ENCODE measurements at regions not wholly inside any gene's neighbourhood (a gene's known extent, or its start where the extent isn't known, plus 50 kb on each side); places are given as distances from the start of the nearest gene placed in this dataset.

DNA sequence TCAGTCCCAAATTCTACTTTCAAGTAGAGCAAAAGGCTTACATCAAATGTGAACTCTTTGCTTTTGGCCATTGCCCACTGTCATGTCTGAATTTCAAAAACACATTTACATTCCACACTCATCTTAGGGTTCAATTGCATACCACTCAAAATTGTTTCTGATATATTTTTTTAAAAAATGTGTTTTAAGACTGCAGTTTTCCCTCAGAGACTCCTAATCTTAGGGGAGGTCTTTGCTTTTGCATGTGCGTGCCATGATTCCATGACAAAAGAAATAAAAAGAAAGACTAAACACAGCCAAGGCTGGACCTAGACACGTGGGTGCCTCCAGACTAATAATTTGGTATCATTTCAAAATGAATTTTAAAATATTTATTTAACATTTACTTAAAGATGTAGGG, 396.8 kb upstream of the RASGRP1 start:
- no peak overlapping the region for H3K4me3 ChIP-seq (ENCODE audit: insufficient read depth, low read length, poor library complexity, severe bottlenecking)
- no peaks in the 10 kb centered on the region for H3K79me2 ChIP-seq (ENCODE audit: insufficient read depth, low read length)
- no peaks in the 10 kb centered on the region for H4K20me1 ChIP-seq (ENCODE audit: low read depth, low read length)
- H3K27ac ChIP-seq (ENCODE audit: low read depth, low read length), result no peak overlapping the region
- no peaks in the 10 kb centered on the region for H3K9me3 ChIP-seq (ENCODE audit: insufficient read depth, low read length)
- H3F3A ChIP-seq (ENCODE audit: insufficient read depth), result no peaks in the 10 kb centered on the region
- H3K9ac ChIP-seq (ENCODE audit: low read length), result no peak overlapping the region
- no peak for TF ChIP-seq EZH2phosphoT487 (conservative IDR thresholded peaks at IDR 0.05; ENCODE audit: low read length)
- H3K4me2 ChIP-seq (ENCODE audit: low read depth, low read length, poor library complexity, severe bottlenecking), result no peak overlapping the region
- H3K36me3 ChIP-seq (ENCODE audit: low read length), result no peaks in the 10 kb centered on the region
- no peak overlapping the region for H2AFZ ChIP-seq (ENCODE audit: low read depth, low read length, severe bottlenecking)
- H3K27me3 ChIP-seq (ENCODE audit: low read length), result no peaks in the 10 kb centered on the region
- no peaks in the 10 kb centered on the region; the same call in 1 of the 2 replicates for H3K9me2 ChIP-seq (replicated peaks; ENCODE audit: insufficient read depth, low read length)

- Histone ChIP-seq H3F3A (ENCODE audit: insufficient read depth) (no peaks in the 10 kb centered on the region), H3K79me2 (ENCODE audit: insufficient read depth, low read length) (no peaks in the 10 kb centered on the region), H4K20me1 (ENCODE audit: low read depth, low read length) (no peaks in the 10 kb centered on the region), H3K27me3 (ENCODE audit: low read length) (no peaks in the 10 kb centered on the region), H2AFZ (ENCODE audit: low read depth, low read length, severe bottlenecking) (no peak overlapping the region), H3K4me3 (ENCODE audit: insufficient read depth, low read length, poor library complexity, severe bottlenecking) (no peak overlapping the region), H3K27ac (ENCODE audit: low read depth, low read length) (no peak overlapping the region), H3K9me3 (ENCODE audit: insufficient read depth, low read length) (no peaks in the 10 kb centered on the region), H3K4me2 (ENCODE audit: low read depth, low read length, poor library complexity, severe bottlenecking) (no peak overlapping the region), H3K9me2 (replicated peaks; ENCODE audit: insufficient read depth, low read length) (no peaks in the 10 kb centered on the region; the same call in 1 of the 2 replicates), H3K36me3 (ENCODE audit: low read length) (no peaks in the 10 kb centered on the region), H3K9ac (ENCODE audit: low read length) (no peak overlapping the region)
- TF ChIP-seq EZH2phosphoT487 (conservative IDR thresholded peaks at IDR 0.05; ENCODE audit: low read length) (no peak), CTCF (IDR thresholded peaks at IDR 0.05; ENCODE audit: insufficient read depth, low read length, poor library complexity, severe bottlenecking) (no peak)
These were observed 397.3 kb upstream of the RASGRP1 start for GRCh38 chr15:38961931-38962330.

GRCh38 chr15:38972831-38973230, 408.2 kb upstream of the RASGRP1 start:
- H3K27me3 ChIP-seq (ENCODE audit: low read length), result no peaks in the 10 kb centered on the region
- H3K9me2 ChIP-seq (replicated peaks; ENCODE audit: insufficient read depth, low read length), result no peaks in the 10 kb centered on the region
- no peaks in the 10 kb centered on the region for H3K36me3 ChIP-seq (ENCODE audit: low read length)
- no peaks in the 10 kb centered on the region for H3K79me2 ChIP-seq (ENCODE audit: insufficient read depth, low read length)
- no peak overlapping the region for H2AFZ ChIP-seq (ENCODE audit: low read depth, low read length, severe bottlenecking)
- no peaks in the 10 kb centered on the region for H4K20me1 ChIP-seq (ENCODE audit: low read depth, low read length)
- H3K4me2 ChIP-seq (ENCODE audit: low read depth, low read length, poor library complexity, severe bottlenecking), result no peak overlapping the region
- no peak for TF ChIP-seq EZH2phosphoT487 (conservative IDR thresholded peaks at IDR 0.05; ENCODE audit: low read length)
- no peak for TF ChIP-seq CTCF (IDR thresholded peaks at IDR 0.05; ENCODE audit: insufficient read depth, low read length, poor library complexity, severe bottlenecking)
- no peaks in the 10 kb centered on the region for H3F3A ChIP-seq (ENCODE audit: insufficient read depth)
- H3K9me3 ChIP-seq (ENCODE audit: insufficient read depth, low read length), result no peaks in the 10 kb centered on the region
- H3K9ac ChIP-seq (ENCODE audit: low read length), result no peak overlapping the region
- H3K4me3 ChIP-seq (ENCODE audit: insufficient read depth, low read length, poor library complexity, severe bottlenecking), result no peak overlapping the region
- no peak overlapping the region for H3K27ac ChIP-seq (ENCODE audit: low read depth, low read length)

DNA sequence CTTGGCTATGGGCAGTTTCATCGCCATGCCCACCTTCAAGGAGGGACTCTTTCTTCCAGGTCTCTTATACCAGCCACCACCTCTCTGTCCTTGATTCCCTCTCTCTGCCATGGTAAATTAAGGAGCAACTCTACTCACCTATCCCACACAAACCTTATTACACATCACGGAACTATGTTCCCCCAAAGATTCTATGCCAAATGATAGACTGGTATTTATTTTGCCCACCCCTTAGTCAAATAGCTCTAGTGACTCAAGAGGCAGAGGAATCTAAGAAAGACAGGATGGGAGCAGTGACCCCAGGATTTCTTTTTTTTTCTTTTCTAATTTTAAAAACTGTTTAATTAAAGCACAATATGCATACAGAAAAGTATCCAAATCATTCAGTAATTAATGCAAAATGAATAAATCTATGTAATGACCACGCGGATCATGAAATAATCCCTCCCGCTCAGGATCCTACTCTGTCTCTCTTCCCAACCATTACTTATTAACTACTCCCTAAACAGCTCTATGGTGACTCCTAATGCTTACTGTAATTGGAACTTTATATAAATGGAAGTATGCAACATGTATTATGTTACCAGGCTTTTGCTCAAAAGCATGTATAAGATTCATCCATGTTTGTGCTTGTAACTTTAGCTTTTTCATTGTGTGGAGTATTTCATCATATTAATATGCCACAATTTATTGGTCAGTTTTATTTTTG, 410.8 kb upstream of the RASGRP1 start:
- no peak overlapping the region for H3K4me2 ChIP-seq (ENCODE audit: low read depth, low read length, poor library complexity, severe bottlenecking)
- TF ChIP-seq EZH2phosphoT487 (conservative IDR thresholded peaks at IDR 0.05; ENCODE audit: low read length), result no peak
- TF ChIP-seq CTCF (IDR thresholded peaks at IDR 0.05; ENCODE audit: insufficient read depth, low read length, poor library complexity, severe bottlenecking), result no peak
- H3K9ac ChIP-seq (ENCODE audit: low read length), result no peak overlapping the region
- H3K36me3 ChIP-seq (ENCODE audit: low read length), result no peaks in the 10 kb centered on the region
- no peaks in the 10 kb centered on the region for H3K9me2 ChIP-seq (replicated peaks; ENCODE audit: insufficient read depth, low read length)
- H2AFZ ChIP-seq (ENCODE audit: low read depth, low read length, severe bottlenecking), result no peak overlapping the region
- H3K27ac ChIP-seq (ENCODE audit: low read depth, low read length), result no peak overlapping the region
- no peaks in the 10 kb centered on the region for H3F3A ChIP-seq (ENCODE audit: insufficient read depth)
- H3K79me2 ChIP-seq (ENCODE audit: insufficient read depth, low read length), result no peaks in the 10 kb centered on the region
- H3K9me3 ChIP-seq (ENCODE audit: insufficient read depth, low read length), result no peaks in the 10 kb centered on the region
- no peaks in the 10 kb centered on the region for H3K27me3 ChIP-seq (ENCODE audit: low read length)
- H3K4me3 ChIP-seq (ENCODE audit: insufficient read depth, low read length, poor library complexity, severe bottlenecking), result no peak overlapping the region
- no peaks in the 10 kb centered on the region for H4K20me1 ChIP-seq (ENCODE audit: low read depth, low read length)

Measured in SU-DHL-6 (cell line).